Umbilical cord (tissue), 1 donor: ENCODE measurements at regions not wholly inside any gene's neighbourhood (a gene's known extent, or its start where the extent isn't known, plus 50 kb on each side); places are given as distances from the start of the nearest gene placed in this dataset.

ENCODE experiments used
- DNase-seq: peaks from one replicate; pipeline ENCODE4 v3.0.0-alpha.2; 2015; ENCODE audit warnings: low spot score

DNA sequence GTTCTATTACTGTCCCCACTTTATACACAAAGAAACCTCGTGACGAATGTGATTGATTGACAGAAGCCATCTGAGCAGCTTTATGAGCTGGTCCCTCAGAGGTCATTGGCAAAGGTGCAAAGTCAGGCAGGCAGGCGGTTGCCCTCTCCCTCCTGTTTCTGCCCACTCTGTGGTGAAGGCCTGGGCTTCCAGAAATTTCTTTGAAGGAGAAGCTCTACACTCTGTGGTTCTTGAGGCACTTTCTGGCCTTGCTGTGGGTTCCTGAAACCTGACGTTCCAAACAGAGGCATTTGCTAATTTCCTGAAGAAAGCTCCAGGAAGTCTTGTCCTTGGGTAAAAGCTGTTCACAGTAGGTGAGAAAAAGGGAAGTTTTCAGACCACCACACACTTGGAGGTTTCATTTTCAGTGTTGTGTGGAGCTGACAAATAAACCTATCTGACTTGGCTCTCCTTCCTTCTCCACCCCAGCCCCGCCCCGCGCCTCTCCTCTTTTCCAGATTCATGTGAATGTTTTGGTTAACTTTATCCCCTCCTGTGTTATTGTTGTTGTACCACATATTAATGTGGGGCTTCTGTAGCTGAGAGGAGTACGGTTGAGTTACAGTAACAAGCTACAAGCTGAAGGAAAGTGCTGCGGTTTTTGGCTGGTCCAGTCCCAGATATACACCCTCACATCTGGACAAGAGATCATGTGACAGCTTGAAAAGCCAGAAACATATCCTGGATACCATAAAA, 274.1 kb downstream of the CLIC5 start:
- DNase-seq: peak; percentile 72

GRCh38 chr6:45739058-45739457, 276.6 kb downstream of the CLIC5 start:
- no peak for DNase-seq

- no peak for DNase-seq
Measured at GRCh38 chr6:45738057-45738455, 277.6 kb downstream of the CLIC5 start.

DNA sequence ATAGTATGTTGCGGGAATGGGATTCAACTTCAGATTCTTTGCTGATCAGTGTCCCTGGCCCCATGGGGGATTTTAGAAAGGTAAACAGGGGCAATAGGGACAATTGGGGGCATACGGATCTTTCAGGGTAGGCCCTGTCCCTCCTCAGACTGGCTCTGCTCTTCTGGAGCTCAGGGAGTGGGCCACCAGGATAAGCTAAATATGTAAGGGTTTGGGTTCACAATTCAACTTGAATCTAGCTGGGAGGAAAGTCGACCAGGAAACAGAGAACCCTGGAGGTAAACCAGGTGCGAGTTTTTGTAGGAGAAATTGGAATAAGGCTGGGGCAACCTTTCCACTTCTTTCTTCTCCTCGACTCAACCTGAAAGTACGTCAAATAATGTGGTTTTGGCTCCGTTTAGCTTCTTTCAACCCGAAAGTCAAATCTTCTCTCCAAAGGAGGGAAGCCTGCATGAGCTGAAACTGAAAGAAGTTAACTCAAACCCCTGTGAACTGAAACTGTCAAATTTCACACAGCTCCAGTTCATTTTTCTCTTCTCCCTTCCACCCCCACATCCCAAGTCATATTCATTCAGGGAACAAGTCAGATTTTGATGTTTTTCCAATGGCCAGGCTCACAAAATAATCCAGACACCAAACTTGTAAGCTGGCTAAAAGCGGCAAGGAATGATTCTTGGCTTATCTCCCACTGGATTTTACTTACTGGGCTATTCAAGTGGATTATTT, 278.2 kb downstream of the CLIC5 start:
- DNase-seq: peak; percentile 6

GRCh38 chr6:45736134-45736533, 279.5 kb downstream of the CLIC5 start:
- DNase-seq: no peak

GRCh38 chr6:45732731-45733130, 282.9 kb downstream of the CLIC5 start:
- no peak for DNase-seq

DNA sequence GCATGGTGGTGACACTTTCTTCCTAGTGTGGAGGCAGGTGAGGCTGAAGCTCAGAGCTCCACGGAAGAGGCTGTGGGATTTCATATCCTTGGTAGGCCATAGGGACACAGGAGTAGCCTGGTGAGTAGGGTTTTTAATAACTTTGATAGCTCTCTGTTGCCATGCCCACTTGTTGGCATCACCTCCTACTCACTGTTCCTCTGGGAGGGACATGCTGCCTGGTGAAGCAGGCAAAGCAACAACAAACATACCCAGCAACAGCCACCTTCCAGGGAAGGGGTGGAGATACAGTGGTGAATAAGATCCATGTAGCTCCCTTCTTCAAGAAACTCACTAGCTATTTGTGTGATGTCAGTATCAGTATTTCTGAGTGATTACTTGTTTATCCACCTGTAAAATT, 285.4 kb downstream of the CLIC5 start:
- DNase-seq: no peak

DNA sequence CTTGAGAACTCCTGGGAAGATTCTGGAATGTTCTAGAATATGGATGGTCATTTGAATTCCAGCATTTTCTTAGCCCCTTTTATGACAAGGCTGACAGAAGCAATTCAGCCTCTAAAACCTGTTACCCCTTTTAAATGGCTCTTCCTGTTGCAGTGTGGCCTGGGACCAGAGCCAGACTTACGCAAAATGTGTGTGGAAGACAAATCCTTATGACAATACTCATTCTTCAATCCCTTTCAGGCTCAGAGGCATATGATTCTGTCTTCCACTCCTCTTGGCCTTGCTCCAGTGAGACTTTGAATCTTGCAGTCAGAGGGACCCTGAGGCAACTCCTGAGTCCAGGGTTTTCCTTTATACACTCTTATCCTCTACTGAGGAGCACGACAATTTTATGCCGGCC, 287.0 kb downstream of the CLIC5 start:
- DNase-seq: no peak

GRCh38 chr6:45727819-45728449, 287.7 kb downstream of the CLIC5 start:
- DNase-seq: no peak

DNA sequence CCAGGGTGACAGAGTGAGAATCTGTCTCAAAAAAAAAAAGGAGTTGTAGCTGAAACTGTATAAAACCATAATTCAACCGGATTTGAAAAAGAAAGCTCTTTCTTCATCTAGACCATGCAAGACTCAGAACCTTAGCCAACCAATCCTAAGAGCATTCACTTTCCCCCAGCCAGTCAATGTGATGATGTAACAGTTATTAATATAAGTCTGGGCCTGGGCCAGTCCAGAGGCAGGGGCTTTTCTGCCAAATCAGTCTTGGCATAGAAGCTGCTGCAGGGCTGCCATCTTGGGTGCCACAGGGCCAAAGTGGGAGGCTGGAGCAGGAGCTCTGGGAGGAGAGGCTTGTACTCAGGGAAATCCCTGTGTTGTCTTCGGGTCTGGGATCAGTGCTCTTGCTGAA, 288.4 kb downstream of the CLIC5 start:
- no peak for DNase-seq

DNA sequence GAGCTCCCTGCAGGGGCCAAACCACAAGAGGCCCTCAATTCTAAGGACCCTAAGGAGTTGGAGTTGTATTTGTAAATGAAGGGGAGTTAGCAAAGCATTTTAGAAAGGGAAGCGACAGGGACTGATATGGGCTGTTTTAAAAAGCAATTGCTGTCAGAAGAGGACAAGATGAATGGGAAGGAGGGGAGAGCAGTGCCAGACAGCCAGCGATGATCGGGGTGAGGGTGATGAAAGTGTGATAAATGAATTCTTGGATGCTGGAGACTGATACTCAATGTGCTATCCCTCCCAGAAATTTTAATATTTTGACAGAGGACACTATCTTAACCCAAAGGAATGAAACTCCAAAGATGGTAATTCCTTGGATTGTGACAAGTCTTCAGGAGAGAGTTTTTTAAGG, 289.2 kb downstream of the CLIC5 start:
- DNase-seq: no peak

DNA sequence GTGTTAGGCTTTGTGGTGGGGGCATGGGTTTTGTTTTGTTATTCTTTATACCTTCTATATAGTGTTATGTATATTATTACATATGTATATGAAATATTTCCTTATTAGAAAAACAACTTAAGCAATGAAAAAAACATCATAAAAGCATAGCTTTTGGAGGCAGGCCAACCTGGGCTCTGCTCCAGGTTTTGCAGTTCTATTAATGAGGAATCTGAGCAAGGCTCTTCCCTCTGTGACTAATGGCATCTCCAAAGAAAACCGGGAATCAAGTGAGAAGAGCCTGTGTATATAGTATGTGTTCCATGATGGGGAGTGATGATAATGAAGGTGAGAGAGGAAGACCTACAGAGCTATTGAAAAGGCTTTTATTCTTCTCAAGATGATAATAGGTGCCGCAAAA, 291.1 kb downstream of the CLIC5 start:
- DNase-seq: peak; percentile 63

- DNase-seq: no peak
Measured at GRCh38 chr6:45724027-45724426, 291.6 kb downstream of the CLIC5 start.

DNA sequence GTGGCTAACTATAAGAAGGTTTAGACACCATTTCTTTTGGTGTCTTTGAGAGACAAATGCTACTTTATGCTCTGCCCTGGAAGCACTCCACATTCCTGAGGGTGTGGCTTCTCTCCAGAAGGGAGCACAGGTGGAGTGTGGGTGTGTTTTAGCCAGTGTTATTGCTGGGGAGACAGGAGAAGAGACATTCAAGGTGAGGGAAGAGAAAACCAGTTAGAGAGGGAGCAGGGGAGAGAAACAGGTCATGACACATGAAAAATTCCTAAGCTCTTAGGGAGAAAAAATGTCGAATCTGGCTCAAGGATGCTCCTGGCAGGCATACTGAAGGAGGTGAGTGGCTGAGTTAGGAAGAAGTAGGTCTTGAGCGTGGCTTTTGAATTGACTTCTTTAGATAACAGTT, 292.8 kb downstream of the CLIC5 start:
- DNase-seq: no peak

GRCh38 chr6:45721665-45722064, 294.0 kb downstream of the CLIC5 start:
- no peak for DNase-seq

- no peak for DNase-seq
Measured at GRCh38 chr6:45718871-45719270, 296.8 kb downstream of the CLIC5 start.

DNA sequence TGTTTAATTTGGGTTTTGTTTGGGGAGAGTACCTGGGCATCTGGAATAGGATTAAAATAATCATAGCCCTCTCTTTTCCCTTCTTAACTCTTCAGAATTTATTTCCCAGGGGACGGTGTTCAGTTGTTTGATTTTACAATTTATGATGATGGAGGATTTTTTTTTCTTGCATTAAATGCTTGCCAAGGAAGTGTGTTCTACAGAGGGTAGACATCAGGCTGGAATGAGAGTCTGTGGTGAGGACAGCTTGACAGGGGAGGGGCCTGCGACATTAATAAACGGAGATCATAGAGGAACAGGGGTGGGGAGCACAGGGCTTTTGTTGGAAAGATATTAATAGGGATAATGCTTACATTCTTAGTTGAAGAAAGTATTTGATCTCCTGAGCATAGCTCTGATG, 297.5 kb downstream of the CLIC5 start:
- no peak for DNase-seq

DNA sequence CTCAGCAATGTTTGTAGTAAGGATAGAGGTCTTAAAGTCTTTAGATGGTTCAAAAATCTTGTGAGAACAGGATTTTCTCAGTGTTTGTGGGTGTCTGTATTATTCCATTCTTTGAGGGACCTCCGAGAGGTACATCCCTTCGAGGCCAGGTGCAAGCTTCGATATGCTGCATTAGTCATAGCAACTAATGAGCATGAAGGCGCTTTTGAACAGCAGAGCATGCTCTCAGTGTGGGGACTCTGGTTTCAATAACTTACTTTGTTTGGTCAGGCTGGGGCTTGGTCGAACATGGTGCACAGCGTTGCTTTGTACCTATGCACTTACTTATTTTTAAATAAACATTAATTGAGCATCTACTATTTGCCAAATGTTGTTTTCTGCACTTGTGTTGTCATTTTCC, 297.9 kb downstream of the CLIC5 start:
- no peak for DNase-seq

DNA sequence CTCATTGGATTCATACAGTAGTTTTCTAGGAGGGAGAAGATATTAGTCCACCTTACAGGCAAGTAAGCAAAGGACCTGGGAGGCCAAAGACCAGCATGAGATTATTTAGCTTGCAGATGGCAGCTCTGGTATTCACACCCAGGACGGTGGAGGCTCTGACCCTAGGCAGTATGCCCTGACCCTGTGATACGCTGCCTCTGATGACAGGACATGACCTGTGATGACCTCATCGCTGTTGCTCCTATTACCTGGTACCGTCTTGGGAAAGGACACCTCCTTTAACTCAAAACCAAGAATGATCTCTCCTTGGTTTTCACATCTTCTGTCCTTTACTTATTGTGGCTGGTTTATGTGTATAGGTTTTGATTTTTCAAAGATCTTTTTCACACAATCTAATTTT, 298.6 kb downstream of the CLIC5 start:
- no peak for DNase-seq

DNA sequence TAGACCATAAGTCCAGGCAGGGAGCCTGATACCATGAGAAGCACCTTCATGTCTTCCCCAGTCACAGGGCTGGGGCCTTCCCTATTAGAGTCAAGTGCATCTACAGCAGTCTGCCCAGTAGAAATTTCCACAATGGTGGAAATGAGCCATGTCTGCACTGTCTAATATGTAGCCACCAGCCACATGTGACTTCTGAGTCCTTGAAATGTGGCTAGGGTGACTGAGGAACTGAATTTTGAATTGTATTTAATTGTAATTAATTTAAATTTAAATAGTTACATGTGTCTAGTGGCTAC, 300.2 kb downstream of the CLIC5 start:
- DNase-seq: no peak

DNA sequence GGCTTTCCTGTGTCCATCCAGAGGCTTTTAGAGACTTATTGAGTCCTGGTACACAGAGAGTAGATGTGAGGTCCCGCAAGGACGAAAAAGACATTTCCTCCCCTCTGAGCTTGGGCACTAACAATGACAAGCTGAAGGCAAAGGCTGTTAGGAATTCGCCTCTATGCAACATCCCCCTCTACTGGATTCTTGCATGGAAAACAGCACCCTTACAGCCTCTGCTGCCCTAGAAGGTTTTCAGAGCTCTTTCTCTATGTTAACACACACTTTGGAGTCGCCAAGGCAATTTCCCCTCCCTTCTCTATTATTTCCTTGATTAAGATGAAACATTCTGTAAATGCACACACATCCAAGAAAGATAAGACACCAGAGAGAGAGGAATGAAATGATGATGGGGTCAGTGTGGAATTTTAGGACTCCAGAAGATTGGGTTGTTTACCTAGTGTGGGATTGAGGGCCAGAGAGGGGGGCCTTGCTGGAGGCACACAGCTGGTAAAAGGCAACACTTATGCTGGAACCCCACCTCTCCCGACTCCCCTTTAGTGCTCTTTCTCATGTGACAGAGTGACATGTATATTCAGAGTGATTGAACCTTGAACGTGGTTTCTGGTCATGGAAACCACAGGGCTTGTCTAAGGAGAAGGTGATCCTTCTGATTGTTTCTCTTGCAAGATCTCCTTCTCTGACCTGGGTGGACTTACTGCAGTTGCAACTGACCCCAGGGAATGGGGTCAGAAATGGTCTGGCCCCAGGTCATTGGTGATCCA, 300.7 kb downstream of the CLIC5 start:
- peak; percentile 86 for DNase-seq

- DNase-seq: no peak
Measured at GRCh38 chr6:45714006-45714730, 301.5 kb downstream of the CLIC5 start.
